ENCODE measurements at regions not wholly inside any gene's neighbourhood (a gene's known extent, or its start where the extent isn't known, plus 50 kb on each side); places are given as distances from the start of the nearest gene placed in this dataset.
"Not testable (repeated sequence)": the region's sequence is repeated elsewhere in the genome, so short reads cannot be mapped to it uniquely, and the experiment has no call there.

GRCh38 chr13:24615911-24616472 is 64.2 kb upstream of the ATP12A start:
- DNase-seq: no peak
- in situ Hi-C loops (cut with HindIII; ENCODE audit: low pct_ligation_motif_present, low pct_unique_long_range_greater_than_20kb, low sequenced_read_pairs): no loop called here

- DNase-seq: no peak
- in situ Hi-C loops (cut with HindIII; ENCODE audit: low pct_ligation_motif_present, low pct_unique_long_range_greater_than_20kb, low sequenced_read_pairs): no loop called here
Measured at GRCh38 chr13:24616514-24616913, 63.7 kb upstream of the ATP12A start.

- in situ Hi-C loops (cut with HindIII; ENCODE audit: low pct_ligation_motif_present, low pct_unique_long_range_greater_than_20kb, low sequenced_read_pairs): no loop called here
- no peak for DNase-seq
Measured at GRCh38 chr13:24617256-24618010, 62.8 kb upstream of the ATP12A start.

- no peak for DNase-seq
- in situ Hi-C loops (cut with HindIII; ENCODE audit: low pct_ligation_motif_present, low pct_unique_long_range_greater_than_20kb, low sequenced_read_pairs): no loop called here
Measured at GRCh38 chr13:24618011-24618955, 61.9 kb upstream of the ATP12A start.

- in situ Hi-C loops (cut with HindIII; ENCODE audit: low pct_ligation_motif_present, low pct_unique_long_range_greater_than_20kb, low sequenced_read_pairs): no loop called here
- DNase-seq: no peak
Measured at GRCh38 chr13:24619282-24619681, 60.9 kb upstream of the ATP12A start.

- in situ Hi-C loops (cut with HindIII; ENCODE audit: low pct_ligation_motif_present, low pct_unique_long_range_greater_than_20kb, low sequenced_read_pairs); DNase-seq: not testable (repeated sequence)
Measured at GRCh38 chr13:24622481-24623148, 57.6 kb upstream of the ATP12A start.

GRCh38 chr13:24623149-24623665 is 57.0 kb upstream of the ATP12A start:
- no peak for DNase-seq
- in situ Hi-C loops (cut with HindIII; ENCODE audit: low pct_ligation_motif_present, low pct_unique_long_range_greater_than_20kb, low sequenced_read_pairs): no loop called here

- in situ Hi-C loops (cut with HindIII; ENCODE audit: low pct_ligation_motif_present, low pct_unique_long_range_greater_than_20kb, low sequenced_read_pairs): no loop called here
- DNase-seq: no peak
Measured at GRCh38 chr13:24624363-24624762, 55.8 kb upstream of the ATP12A start.

- in situ Hi-C loops (cut with HindIII; ENCODE audit: low pct_ligation_motif_present, low pct_unique_long_range_greater_than_20kb, low sequenced_read_pairs): no loop called here
- DNase-seq: no peak
Measured at GRCh38 chr13:24624801-24625231, 55.4 kb upstream of the ATP12A start.

GRCh38 chr13:24625331-24625731 is 54.9 kb upstream of the ATP12A start:
- no peak for DNase-seq
- in situ Hi-C loops (cut with HindIII; ENCODE audit: low pct_ligation_motif_present, low pct_unique_long_range_greater_than_20kb, low sequenced_read_pairs): no loop called here

- DNase-seq: no peak
Measured at GRCh38 chr13:24625870-24626849, 54.0 kb upstream of the ATP12A start.

GRCh38 chr13:24627090-24627714 is 53.0 kb upstream of the ATP12A start:
- in situ Hi-C loops (cut with HindIII; ENCODE audit: low pct_ligation_motif_present, low pct_unique_long_range_greater_than_20kb, low sequenced_read_pairs): no loop called here
- no peak for DNase-seq

More at GRCh38 chr13:24625870-24626849, 54.0 kb upstream of the ATP12A start:
- in situ Hi-C loops (cut with HindIII; ENCODE audit: low pct_ligation_motif_present, low pct_unique_long_range_greater_than_20kb, low sequenced_read_pairs): no loop called here

- no peak for DNase-seq
- in situ Hi-C loops (cut with HindIII; ENCODE audit: low pct_ligation_motif_present, low pct_unique_long_range_greater_than_20kb, low sequenced_read_pairs): no loop called here
Measured at GRCh38 chr13:24627946-24628345, 52.3 kb upstream of the ATP12A start.

- in situ Hi-C loops (cut with HindIII; ENCODE audit: low pct_ligation_motif_present, low pct_unique_long_range_greater_than_20kb, low sequenced_read_pairs): no loop called here
- DNase-seq: no peak
Measured at GRCh38 chr13:24629320-24629719, 50.9 kb upstream of the ATP12A start.

- in situ Hi-C loops (cut with HindIII; ENCODE audit: low pct_ligation_motif_present, low pct_unique_long_range_greater_than_20kb, low sequenced_read_pairs): no loop called here
- DNase-seq: no peak
Measured at GRCh38 chr13:24630121-24630520, 50.1 kb upstream of the ATP12A start.
